ENCODE measurements at regions not wholly inside any gene's neighbourhood (a gene's known extent, or its start where the extent isn't known, plus 50 kb on each side); places are given as distances from the start of the nearest gene placed in this dataset.

- Histone ChIP-seq H3K4me1 (ENCODE audit: control insufficient read depth in 1 of 2, extremely low read depth in 1 of 2, insufficient read depth in 2 of 2, low read length in 2 of 2) (no peaks in the 10 kb centered on the region), H3K9me3 (no peaks in the 10 kb centered on the region), H3K36me3 (ENCODE audit: control insufficient read depth in 2 of 2, extremely low read depth in 1 of 2, insufficient read depth in 1 of 2, low read length in 1 of 2) (no peaks in the 10 kb centered on the region), H3K27me3 (replicated peaks in 1 of 2; ENCODE audit: control insufficient read depth in 2 of 2, extremely low read depth in 1 of 2, insufficient read depth in 2 of 2, low read length in 1 of 2) (no peaks in the 10 kb centered on the region), H3K27ac (ENCODE audit: low read length) (no peak overlapping the region), H3K4me3 (ENCODE audit: control insufficient read depth in 1 of 2, extremely low read depth in 1 of 2, low read length in 1 of 2) (no peak overlapping the region)
- Mint-ChIP-seq H3K4me1 (no peaks in the 10 kb centered on the region), H3K4me3 (no peak overlapping the region), H3K36me3 (no peaks in the 10 kb centered on the region), H3K27me3 (peaks cover 3 to 4% of the 10 kb centered on the region in 2 donors), H3K9me3 (peaks cover 0 to 5% (median 0%) of the 10 kb centered on the region in 3 donors), H3K27ac (no peak overlapping the region)
- WGBS (ENCODE audit: insufficient coverage), result 41% methylated on average over 3 of the region's 8 CpGs
- POLR2A ChIA-PET, result no interaction called here
- CTCF ChIA-PET, result interaction anchor here in 1 of 2 donors (0.7 kb wide), 1 partner anchor 360 kb away, joined by 7 read pairs; no protein-coding TSS in a partner anchor
- DNase-seq, result no peak
- no peak for ATAC-seq (replicated peaks in 1 of 4)
Observed at GRCh38 chr3:157819270-157820156, 286.7 kb downstream of the SHOX2 start.

- ATAC-seq (replicated peaks in 1 of 4) (no peak), DNase-seq (no peak)
- Histone ChIP-seq H3K9me3 (no peaks in the 10 kb centered on the region), H3K4me3 (ENCODE audit: control insufficient read depth in 1 of 2, extremely low read depth in 1 of 2, low read length in 1 of 2) (no peak overlapping the region), H3K36me3 (ENCODE audit: control insufficient read depth in 2 of 2, extremely low read depth in 1 of 2, insufficient read depth in 1 of 2, low read length in 1 of 2) (no peaks in the 10 kb centered on the region), H3K27me3 (replicated peaks in 1 of 2; ENCODE audit: control insufficient read depth in 2 of 2, extremely low read depth in 1 of 2, insufficient read depth in 2 of 2, low read length in 1 of 2) (no peaks in the 10 kb centered on the region), H3K4me1 (ENCODE audit: control insufficient read depth in 1 of 2, extremely low read depth in 1 of 2, insufficient read depth in 2 of 2, low read length in 2 of 2) (no peaks in the 10 kb centered on the region), H3K27ac (ENCODE audit: low read length) (no peak overlapping the region)
- Mint-ChIP-seq H3K9me3 (no peaks in the 10 kb centered on the region), H3K4me3 (no peak overlapping the region), H3K27me3 (peaks cover 0 to 4% of the 10 kb centered on the region in 2 donors), H3K36me3 (no peaks in the 10 kb centered on the region), H3K27ac (no peak overlapping the region), H3K4me1 (no peaks in the 10 kb centered on the region)
- WGBS (ENCODE audit: insufficient coverage), result no CpG with 5 or more reads among the region's 1 CpG
- ChIA-PET CTCF (no interaction called here), POLR2A (no interaction called here)
Observed at GRCh38 chr3:157816896-157817295, 289.3 kb downstream of the SHOX2 start.

- Histone ChIP-seq H3K27me3 (replicated peaks in 1 of 2; ENCODE audit: control insufficient read depth in 2 of 2, extremely low read depth in 1 of 2, insufficient read depth in 2 of 2, low read length in 1 of 2) (no peaks in the 10 kb centered on the region), H3K36me3 (ENCODE audit: control insufficient read depth in 2 of 2, extremely low read depth in 1 of 2, insufficient read depth in 1 of 2, low read length in 1 of 2) (no peaks in the 10 kb centered on the region), H3K9me3 (no peaks in the 10 kb centered on the region), H3K27ac (ENCODE audit: low read length) (no peak overlapping the region), H3K4me3 (ENCODE audit: control insufficient read depth in 1 of 2, extremely low read depth in 1 of 2, low read length in 1 of 2) (no peak overlapping the region), H3K4me1 (ENCODE audit: control insufficient read depth in 1 of 2, extremely low read depth in 1 of 2, insufficient read depth in 2 of 2, low read length in 2 of 2) (no peaks in the 10 kb centered on the region)
- DNase-seq (no peak), ATAC-seq (replicated peaks in 1 of 4) (no peak)
- CTCF ChIA-PET, result no interaction called here
- POLR2A ChIA-PET, result no interaction called here
- peaks cover 0 to 1% (median under 1%) of the 10 kb centered on the region in 3 donors for H3K9me3 Mint-ChIP-seq
- H3K27ac Mint-ChIP-seq, result no peak overlapping the region
- peaks cover 0 to 4% of the 10 kb centered on the region in 2 donors for H3K27me3 Mint-ChIP-seq
- no peak overlapping the region for H3K4me3 Mint-ChIP-seq
- no peaks in the 10 kb centered on the region for H3K36me3 Mint-ChIP-seq
- H3K4me1 Mint-ChIP-seq, result no peaks in the 10 kb centered on the region
Observed at GRCh38 chr3:157816296-157816695, 289.9 kb downstream of the SHOX2 start.

- POLR2A ChIA-PET, result no interaction called here
Observed at GRCh38 chr3:157815739-157816138, 290.5 kb downstream of the SHOX2 start.

GRCh38 chr3:157810924-157811718, 295.1 kb downstream of the SHOX2 start:
- Histone ChIP-seq H3K27ac (ENCODE audit: low read length) (no peak overlapping the region), H3K4me3 (ENCODE audit: control insufficient read depth in 1 of 2, extremely low read depth in 1 of 2, low read length in 1 of 2) (no peak overlapping the region), H3K9me3 (no peaks in the 10 kb centered on the region), H3K27me3 (replicated peaks in 1 of 2; ENCODE audit: control insufficient read depth in 2 of 2, extremely low read depth in 1 of 2, insufficient read depth in 2 of 2, low read length in 1 of 2) (no peaks in the 10 kb centered on the region), H3K36me3 (ENCODE audit: control insufficient read depth in 2 of 2, extremely low read depth in 1 of 2, insufficient read depth in 1 of 2, low read length in 1 of 2) (no peaks in the 10 kb centered on the region), H3K4me1 (ENCODE audit: control insufficient read depth in 1 of 2, extremely low read depth in 1 of 2, insufficient read depth in 2 of 2, low read length in 2 of 2) (no peaks in the 10 kb centered on the region)
- ChIA-PET CTCF (no interaction called here), POLR2A (no interaction called here)
- no peak overlapping the region for H3K27ac Mint-ChIP-seq
- peaks cover 0 to 2% of the 10 kb centered on the region in 2 donors for H3K27me3 Mint-ChIP-seq
- H3K4me1 Mint-ChIP-seq, result no peaks in the 10 kb centered on the region
- no CpG with 5 or more reads among the region's 3 CpGs for WGBS (ENCODE audit: insufficient coverage)
- H3K36me3 Mint-ChIP-seq, result no peaks in the 10 kb centered on the region
- no peak for DNase-seq
- ATAC-seq (replicated peaks in 1 of 4), result no peak
- peaks cover 0 to 3% (median 2%) of the 10 kb centered on the region in 3 donors for H3K9me3 Mint-ChIP-seq
- no peak overlapping the region for H3K4me3 Mint-ChIP-seq

More at GRCh38 chr3:157815739-157816138, 290.5 kb downstream of the SHOX2 start:
- CTCF ChIA-PET, result no interaction called here
- DNase-seq (no peak), ATAC-seq (replicated peaks in 1 of 4) (no peak)
- Mint-ChIP-seq H3K4me1 (no peaks in the 10 kb centered on the region), H3K4me3 (no peak overlapping the region), H3K27ac (no peak overlapping the region), H3K27me3 (peaks cover 0 to 4% of the 10 kb centered on the region in 2 donors), H3K36me3 (no peaks in the 10 kb centered on the region), H3K9me3 (peaks cover 0 to 3% (median 2%) of the 10 kb centered on the region in 3 donors)
- Histone ChIP-seq H3K27ac (ENCODE audit: low read length) (no peak overlapping the region), H3K9me3 (no peaks in the 10 kb centered on the region), H3K36me3 (ENCODE audit: control insufficient read depth in 2 of 2, extremely low read depth in 1 of 2, insufficient read depth in 1 of 2, low read length in 1 of 2) (no peaks in the 10 kb centered on the region), H3K4me1 (ENCODE audit: control insufficient read depth in 1 of 2, extremely low read depth in 1 of 2, insufficient read depth in 2 of 2, low read length in 2 of 2) (no peaks in the 10 kb centered on the region), H3K27me3 (replicated peaks in 1 of 2; ENCODE audit: control insufficient read depth in 2 of 2, extremely low read depth in 1 of 2, insufficient read depth in 2 of 2, low read length in 1 of 2) (no peaks in the 10 kb centered on the region), H3K4me3 (ENCODE audit: control insufficient read depth in 1 of 2, extremely low read depth in 1 of 2, low read length in 1 of 2) (no peak overlapping the region)
- WGBS (ENCODE audit: insufficient coverage), result 56% methylated on average over 2 of the region's 3 CpGs

- Mint-ChIP-seq H3K27ac (no peak overlapping the region), H3K4me1 (no peaks in the 10 kb centered on the region), H3K27me3 (peaks cover 0 to 3% of the 10 kb centered on the region in 2 donors), H3K36me3 (no peaks in the 10 kb centered on the region), H3K4me3 (no peak overlapping the region), H3K9me3 (peaks cover 7 to 13% (median 9%) of the 10 kb centered on the region in 3 donors)
- DNase-seq (no peak), ATAC-seq (replicated peaks in 1 of 4) (no peak)
- Histone ChIP-seq H3K4me3 (ENCODE audit: control insufficient read depth in 1 of 2, extremely low read depth in 1 of 2, low read length in 1 of 2) (no peak overlapping the region), H3K4me1 (ENCODE audit: control insufficient read depth in 1 of 2, extremely low read depth in 1 of 2, insufficient read depth in 2 of 2, low read length in 2 of 2) (no peaks in the 10 kb centered on the region), H3K9me3 (no peaks in the 10 kb centered on the region), H3K36me3 (ENCODE audit: control insufficient read depth in 2 of 2, extremely low read depth in 1 of 2, insufficient read depth in 1 of 2, low read length in 1 of 2) (no peaks in the 10 kb centered on the region), H3K27ac (ENCODE audit: low read length) (no peak overlapping the region), H3K27me3 (replicated peaks in 1 of 2; ENCODE audit: control insufficient read depth in 2 of 2, extremely low read depth in 1 of 2, insufficient read depth in 2 of 2, low read length in 1 of 2) (no peaks in the 10 kb centered on the region)
- no CpG with 5 or more reads among the region's 3 CpGs for WGBS (ENCODE audit: insufficient coverage)
- ChIA-PET CTCF (no interaction called here), POLR2A (no interaction called here)
Observed at GRCh38 chr3:157807280-157807679, 298.9 kb downstream of the SHOX2 start.
